ENCODE measurements at regions not wholly inside any gene's neighbourhood (a gene's known extent, or its start where the extent isn't known, plus 50 kb on each side); places are given as distances from the start of the nearest gene placed in this dataset.

DNA sequence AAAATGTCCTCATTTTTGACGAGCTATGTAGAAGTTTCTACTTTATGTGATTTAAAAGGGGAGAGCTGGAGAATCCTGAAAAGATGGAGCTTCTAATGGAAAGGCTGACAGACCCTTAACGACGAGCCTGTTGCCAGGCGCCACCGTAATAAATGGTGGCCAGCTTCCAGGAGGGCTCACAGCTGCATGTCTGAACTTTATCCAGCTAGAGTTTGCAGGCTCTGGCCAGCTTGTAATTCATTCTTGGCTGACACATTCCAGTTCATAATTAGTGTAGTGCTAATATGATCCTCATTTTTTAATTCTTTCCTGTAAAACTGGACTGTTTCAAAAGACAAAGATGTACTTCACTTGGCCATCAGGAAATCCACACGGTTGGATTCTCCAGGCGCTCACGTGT is 246.7 kb downstream of the GAS1 start:
- no peak for TF ChIP-seq POLR2A (IDR thresholded peaks at IDR 0.05)
- TF ChIP-seq, protein P1, sequence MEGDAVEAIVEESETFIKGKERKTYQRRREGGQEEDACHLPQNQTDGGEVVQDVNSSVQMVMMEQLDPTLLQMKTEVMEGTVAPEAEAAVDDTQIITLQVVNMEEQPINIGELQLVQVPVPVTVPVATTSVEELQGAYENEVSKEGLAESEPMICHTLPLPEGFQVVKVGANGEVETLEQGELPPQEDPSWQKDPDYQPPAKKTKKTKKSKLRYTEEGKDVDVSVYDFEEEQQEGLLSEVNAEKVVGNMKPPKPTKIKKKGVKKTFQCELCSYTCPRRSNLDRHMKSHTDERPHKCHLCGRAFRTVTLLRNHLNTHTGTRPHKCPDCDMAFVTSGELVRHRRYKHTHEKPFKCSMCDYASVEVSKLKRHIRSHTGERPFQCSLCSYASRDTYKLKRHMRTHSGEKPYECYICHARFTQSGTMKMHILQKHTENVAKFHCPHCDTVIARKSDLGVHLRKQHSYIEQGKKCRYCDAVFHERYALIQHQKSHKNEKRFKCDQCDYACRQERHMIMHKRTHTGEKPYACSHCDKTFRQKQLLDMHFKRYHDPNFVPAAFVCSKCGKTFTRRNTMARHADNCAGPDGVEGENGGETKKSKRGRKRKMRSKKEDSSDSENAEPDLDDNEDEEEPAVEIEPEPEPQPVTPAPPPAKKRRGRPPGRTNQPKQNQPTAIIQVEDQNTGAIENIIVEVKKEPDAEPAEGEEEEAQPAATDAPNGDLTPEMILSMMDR (IDR thresholded peaks at IDR 0.05), result no peak
- no peak overlapping the region for H3K4me3 ChIP-seq (ENCODE audit: low read depth, poor library complexity, severe bottlenecking)
- DNase-seq (ENCODE audit: low spot score in 2 of 2), result no peak
- WGBS, 2 donors, result 9 to 21% methylated on average over 8 of the region's 8 CpGs
- intact Hi-C loops (cut with DNase I; ENCODE audit: low total_unique reads), result no loop called here

- intact Hi-C loops (cut with DNase I; ENCODE audit: low total_unique reads), result no loop called here
- no peak for DNase-seq (ENCODE audit: low spot score in 2 of 2)
- H3K4me3 ChIP-seq (ENCODE audit: low read depth, poor library complexity, severe bottlenecking), result no peak overlapping the region
- TF ChIP-seq, protein P1 (IDR thresholded peaks at IDR 0.05), result no peak
- TF ChIP-seq POLR2A (IDR thresholded peaks at IDR 0.05), result no peak
- WGBS, 2 donors, result 23 to 33% methylated on average over 4 of the region's 4 CpGs
Measured at GRCh38 chr9:86697999-86698398, 249.3 kb downstream of the GAS1 start.

GRCh38 chr9:86697213-86697612 is 250.1 kb downstream of the GAS1 start:
- WGBS, 2 donors, result 18 to 27% methylated on average over 1 of the region's 1 CpG
- no peak for DNase-seq (ENCODE audit: low spot score in 2 of 2)
- no peak overlapping the region for H3K4me3 ChIP-seq (ENCODE audit: low read depth, poor library complexity, severe bottlenecking)
- intact Hi-C loops (cut with DNase I; ENCODE audit: low total_unique reads), result no loop called here
- TF ChIP-seq, protein P1 (IDR thresholded peaks at IDR 0.05), result no peak
- no peak for TF ChIP-seq POLR2A (IDR thresholded peaks at IDR 0.05)

DNA sequence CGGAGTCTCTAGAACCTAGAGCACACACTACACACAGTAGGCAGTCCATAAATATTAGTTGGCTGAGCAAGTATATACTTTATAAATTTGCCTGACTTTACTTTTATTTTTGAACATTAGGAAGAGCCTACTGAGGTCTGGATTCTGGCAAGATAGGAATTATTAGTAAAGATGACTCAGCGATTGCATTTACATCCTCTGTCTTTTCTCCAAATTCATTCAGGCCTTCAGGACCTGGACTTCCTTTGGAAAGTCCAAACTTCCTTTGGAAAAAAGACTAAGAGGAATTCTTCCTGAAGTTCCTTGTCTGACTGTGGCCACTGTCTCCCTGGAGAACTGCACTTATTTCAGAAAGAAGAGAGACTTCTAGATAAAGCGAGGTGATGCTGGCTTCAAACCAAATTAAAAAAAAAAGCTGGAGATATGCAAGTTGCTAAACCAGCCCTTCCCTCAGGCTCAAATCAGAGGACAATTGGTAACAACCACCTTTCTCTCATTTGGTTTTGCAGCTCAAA is 251.3 kb downstream of the GAS1 start:
- H3K4me3 ChIP-seq (ENCODE audit: low read depth, poor library complexity, severe bottlenecking), result no peak overlapping the region
- intact Hi-C loops (cut with DNase I; ENCODE audit: low total_unique reads), result no loop called here
- DNase-seq (ENCODE audit: low spot score in 2 of 2), result no peak
- TF ChIP-seq, protein P1 (IDR thresholded peaks at IDR 0.05), result no peak
- no peak for TF ChIP-seq POLR2A (IDR thresholded peaks at IDR 0.05)
- WGBS, 2 donors, result 53 to 61% methylated on average over 3 of the region's 3 CpGs

DNA sequence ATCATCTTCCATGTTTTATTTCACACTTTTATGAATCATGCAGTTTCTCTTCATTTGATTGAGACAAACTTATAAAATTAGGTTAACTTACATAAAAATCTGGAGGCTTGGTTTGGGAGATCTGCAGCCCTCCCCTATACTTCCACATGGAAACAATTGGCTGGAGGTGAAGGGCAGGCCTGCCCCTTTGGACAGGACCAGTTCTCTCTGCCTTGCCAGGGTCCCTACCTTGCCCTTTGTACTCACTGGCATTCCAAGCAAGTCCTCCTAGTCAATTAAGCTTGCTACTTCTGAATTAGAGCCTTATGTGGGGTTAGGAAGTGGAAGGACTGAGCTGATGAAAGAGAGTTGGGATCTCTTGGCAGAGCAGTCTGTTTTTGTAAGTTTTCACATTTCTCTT is 257.3 kb downstream of the GAS1 start:
- TF ChIP-seq, protein P1 (IDR thresholded peaks at IDR 0.05), result no peak
- no peak for TF ChIP-seq POLR2A (IDR thresholded peaks at IDR 0.05)
- DNase-seq (ENCODE audit: low spot score in 2 of 2), result no peak
- no peak overlapping the region for H3K4me3 ChIP-seq (ENCODE audit: low read depth, poor library complexity, severe bottlenecking)
- intact Hi-C loops (cut with DNase I; ENCODE audit: low total_unique reads), result no loop called here

GRCh38 chr9:86687788-86688187 is 259.5 kb downstream of the GAS1 start:
- no peak for DNase-seq (ENCODE audit: low spot score in 2 of 2)
- intact Hi-C loops (cut with DNase I; ENCODE audit: low total_unique reads), result no loop called here
- TF ChIP-seq POLR2A (IDR thresholded peaks at IDR 0.05), result no peak
- TF ChIP-seq, protein P1 (IDR thresholded peaks at IDR 0.05), result no peak
- H3K4me3 ChIP-seq (ENCODE audit: low read depth, poor library complexity, severe bottlenecking), result no peak overlapping the region
- 67 to 69% methylated on average over 3 of the region's 3 CpGs for WGBS, 2 donors
